Skin of body (tissue), 1 donor: ENCODE measurements at regions not wholly inside any gene's neighbourhood (a gene's known extent, or its start where the extent isn't known, plus 50 kb on each side); places are given as distances from the start of the nearest gene placed in this dataset.
"Not testable (repeated sequence)": the region's sequence is repeated elsewhere in the genome, so short reads cannot be mapped to it uniquely, and the experiment has no call there.

Source experiments
- DNase-seq: peaks from one replicate; lab custom pipeline; 2025; lab: John Stamatoyannopoulos, UW

DNA sequence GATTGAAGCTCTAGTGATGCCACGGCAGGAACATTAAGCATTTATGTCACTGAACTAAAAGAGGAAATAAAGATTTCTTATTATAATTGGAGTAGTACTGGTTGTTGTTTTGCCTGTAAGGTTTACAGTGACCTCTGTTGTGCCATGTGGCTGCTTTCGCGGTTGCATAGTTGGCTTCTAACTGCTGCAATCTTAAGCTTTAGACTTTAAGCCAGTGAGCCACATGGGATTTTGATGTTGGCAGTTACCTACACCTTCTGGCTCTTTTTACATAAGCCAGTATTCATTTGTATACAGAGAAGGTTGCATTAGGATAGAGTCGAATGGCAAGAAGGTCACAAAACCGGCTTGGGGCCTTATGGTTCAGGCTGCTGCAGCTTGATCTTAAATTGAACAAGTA lies 1311.6 kb downstream of the RAPGEF2 start:
- no peak for DNase-seq

DNA sequence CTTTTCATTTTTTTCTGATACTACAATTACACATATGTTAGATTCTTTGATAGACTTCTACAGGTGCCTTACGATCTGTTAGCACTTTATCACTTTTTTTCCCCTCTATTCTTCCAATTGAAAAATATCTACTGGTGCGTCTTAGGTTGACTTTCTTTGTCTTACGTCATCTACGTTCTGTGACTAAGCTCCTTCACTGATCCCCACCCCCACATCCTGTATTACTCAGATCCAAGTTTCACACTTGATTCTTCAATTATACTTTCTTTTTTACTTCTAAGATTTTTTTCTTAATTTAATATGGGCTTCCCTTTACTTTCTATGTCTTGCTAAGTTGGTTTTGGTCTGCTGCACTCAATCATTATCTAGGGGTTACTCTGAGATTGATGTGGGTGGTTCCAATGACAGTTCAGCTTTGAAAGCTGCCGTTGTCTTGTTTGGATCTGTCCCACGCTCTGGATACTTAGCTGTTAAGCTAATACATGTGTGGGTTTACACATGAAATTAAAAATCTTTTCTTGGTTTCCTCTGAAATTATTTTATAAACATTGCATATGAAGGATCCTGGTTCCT lies 1321.1 kb downstream of the RAPGEF2 start:
- no peak for DNase-seq

DNA sequence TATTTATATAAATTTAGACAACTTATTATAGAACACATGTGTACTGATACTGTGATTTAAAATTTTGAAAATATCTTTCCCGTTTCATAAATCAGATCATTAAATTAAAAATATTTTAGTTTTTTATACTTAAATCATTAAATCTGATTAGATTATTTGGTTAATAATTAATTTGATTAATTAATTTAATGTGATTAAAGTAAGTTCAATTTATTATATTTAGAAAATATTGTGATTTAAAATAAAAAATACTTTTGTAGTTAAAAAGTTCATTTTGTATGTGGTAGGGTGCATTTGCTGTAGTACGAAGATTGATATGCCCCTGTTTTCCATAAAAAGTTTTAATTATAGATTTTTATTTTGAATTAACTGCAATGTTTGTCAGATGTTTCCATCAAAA lies 1323.4 kb downstream of the RAPGEF2 start:
- DNase-seq, result no peak

DNA sequence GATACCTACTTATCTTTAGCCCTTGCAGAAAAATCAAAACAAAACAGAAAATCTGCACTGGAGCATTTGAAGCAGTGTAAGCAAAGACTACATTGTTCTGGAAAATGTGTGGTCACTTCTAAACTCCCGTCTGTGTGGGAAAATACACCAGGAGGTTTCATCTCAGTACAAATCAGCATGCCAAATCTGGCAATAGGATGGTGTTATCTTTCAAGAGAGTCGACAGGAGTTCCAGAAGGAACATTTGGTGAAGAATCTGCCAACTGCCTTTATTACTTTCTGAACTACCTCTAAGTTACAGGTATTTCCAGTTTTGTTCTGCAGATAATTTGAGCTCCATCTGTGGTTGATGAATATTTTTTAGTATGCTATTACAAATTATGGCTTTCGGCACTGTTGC lies 1348.0 kb downstream of the RAPGEF2 start:
- DNase-seq, result no peak

DNA sequence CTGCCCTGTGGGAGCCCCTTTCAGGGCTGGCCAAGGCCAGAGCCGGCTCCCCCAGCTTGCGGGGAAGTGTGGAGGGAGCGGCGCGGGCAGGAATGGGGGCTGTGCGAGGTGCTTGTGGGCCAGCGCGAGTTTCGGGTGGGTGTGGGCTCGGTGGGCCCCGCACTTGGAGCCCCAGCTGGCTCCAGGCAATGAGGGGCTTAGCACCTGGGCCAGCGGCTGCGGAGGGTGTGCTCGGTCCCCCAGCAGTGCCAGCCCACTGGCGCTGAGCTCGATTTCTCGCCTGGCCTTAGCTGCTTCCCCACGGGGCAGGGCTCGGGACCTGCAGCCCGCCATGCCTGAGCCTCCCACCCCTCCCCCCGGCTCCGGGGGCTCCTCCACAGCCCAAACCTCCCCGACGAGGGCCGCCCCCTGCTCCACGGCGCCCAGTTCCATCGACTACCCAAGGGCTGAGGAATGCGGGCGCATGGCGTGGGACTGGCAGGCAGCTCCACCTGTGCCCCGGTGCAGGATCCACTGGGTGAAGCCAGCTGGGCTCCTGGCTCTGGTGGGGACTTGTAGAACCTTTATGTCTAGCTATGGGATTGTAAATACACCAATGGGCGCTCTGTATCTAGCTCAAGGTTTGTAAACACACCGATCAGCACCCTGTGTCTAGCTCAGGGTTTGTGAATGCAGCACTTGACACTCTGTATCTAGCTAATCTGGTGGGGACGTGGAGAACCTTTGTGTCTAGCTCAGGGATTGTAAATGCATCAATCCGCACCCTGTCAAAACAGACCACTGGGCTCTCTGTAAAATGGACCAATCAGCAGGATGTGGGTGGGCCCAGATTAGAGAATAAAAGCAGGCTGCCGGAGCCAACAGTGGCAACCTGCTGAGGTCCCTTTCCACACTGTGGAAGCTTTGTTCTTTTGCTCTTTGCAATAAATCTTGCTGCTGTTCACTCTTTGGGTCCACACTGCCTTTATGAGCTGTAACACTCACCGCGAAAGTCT lies 1379.1 kb downstream of the RAPGEF2 start:
- not testable (repeated sequence) for DNase-seq

DNA sequence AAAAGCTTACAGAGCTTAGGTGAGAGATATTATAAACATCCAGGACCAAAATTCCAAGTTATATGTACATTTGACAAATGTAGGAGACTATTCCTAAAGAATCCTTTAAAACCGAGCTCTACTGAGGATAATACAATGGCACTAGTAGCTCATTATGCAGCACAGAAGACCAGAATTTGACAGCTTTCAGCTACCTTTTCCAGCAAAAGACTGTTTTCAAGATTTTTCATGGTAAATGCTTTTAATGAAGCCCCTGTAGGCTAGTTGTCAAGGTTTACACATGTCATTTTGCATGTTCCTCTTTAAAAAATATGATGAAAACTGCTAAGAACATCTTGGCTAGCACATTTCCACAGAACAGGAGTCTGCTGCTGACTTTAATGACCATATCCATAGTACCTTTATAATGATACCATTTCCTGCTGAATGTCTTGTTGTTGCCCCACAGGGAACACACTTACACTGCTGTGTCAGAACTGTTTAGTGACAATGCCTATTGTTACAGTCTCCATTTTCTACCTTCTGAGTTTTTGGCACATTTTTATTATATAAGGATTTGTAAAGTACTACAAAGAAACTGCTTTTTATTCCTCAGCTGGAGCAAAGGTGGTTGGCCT lies 1382.3 kb downstream of the RAPGEF2 start:
- no peak for DNase-seq

DNA sequence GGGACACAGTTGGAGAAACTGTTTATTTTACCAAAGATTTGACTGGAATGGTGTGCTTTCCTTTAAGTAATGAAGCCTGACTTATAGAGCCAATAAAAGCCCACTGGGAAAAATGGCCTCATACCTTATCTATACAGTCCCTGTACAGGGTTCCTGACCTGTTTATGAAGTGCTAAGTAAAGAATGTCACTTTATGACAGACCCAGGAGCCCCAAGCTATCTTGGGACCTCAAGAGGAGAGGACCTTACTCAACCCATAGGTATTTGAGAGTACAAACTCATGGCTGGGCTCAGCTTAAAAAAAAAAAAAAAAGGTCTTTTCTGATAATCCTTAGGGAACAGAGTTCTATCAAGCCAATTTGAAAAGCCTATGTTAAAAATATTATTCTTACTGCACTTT lies 1389.3 kb downstream of the RAPGEF2 start:
- DNase-seq, result no peak

DNA sequence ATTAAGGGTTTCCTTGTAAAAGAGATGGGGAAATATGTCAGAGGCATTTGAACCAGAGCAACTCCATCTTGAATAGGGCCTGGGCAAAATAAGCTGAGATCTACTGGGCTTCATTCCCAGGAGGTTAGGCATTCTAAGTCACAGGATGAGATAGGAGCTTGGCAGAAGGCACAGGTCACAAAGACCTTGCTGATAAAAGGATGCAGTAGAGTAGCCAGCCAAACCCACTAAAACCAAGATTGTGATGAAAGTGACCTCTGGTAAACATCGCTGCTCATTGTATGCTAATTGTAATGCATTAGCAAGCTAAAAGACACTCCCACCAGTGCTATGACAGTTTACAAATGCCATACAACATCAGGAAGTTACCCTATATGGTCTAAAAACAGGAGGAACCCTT lies 1390.3 kb downstream of the RAPGEF2 start:
- no peak for DNase-seq

DNA sequence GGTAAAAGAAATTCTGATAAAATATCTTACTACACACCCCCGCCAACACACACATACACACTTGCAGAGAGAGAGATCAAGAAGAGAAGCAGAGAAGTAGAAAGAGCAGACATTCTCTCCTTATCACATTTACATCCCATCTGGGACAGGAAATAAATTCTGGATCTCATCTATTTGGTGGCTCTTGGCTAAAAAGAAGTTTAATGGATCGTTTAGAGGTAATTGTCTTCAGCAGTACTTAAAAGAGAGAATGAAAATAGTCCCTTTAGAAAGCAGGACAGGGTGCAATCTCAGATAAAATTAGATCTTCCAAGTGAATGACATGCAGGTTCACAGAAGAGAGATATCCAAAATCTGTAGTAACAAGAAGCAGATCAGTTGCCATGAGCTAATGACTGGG lies 1392.5 kb downstream of the RAPGEF2 start:
- no peak for DNase-seq

DNA sequence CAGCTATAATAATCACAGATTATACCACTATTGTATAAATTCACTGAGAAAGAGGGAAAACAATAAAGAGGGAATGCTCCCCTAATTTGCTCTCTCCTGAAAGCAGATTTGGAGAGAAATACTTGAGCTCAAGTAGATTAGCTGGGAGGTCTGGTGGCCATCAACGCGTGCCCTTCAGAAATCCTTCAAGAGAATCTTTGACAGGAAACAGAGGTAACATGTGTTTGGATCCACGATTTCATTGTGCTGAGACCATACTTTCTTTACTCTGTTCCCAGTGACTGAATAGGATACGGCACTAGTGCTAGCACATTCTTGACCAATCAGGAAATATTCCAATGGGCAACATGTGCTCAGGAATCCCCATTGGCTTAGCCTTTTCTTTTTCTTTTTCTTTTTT lies 1395.3 kb downstream of the RAPGEF2 start:
- no peak for DNase-seq

DNA sequence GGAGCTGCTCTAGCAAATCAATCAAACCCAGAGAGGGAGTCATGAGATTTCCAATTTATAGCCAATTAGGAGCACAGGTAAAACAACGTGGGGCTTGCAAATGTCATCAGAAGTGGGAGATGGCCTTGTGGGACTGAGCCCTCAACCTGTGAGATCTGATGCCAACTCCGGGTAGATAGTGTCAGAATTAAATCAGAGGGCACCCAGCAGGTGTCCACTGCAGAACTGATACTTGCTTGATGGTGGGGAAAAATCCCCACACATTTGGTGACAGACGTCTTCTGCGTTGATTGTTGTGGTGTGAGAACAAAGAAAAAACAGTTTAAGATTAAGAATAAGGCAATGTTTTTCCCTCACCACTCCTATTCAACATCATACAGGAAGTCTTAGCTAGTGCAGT lies 1402.8 kb downstream of the RAPGEF2 start:
- DNase-seq, result no peak

DNA sequence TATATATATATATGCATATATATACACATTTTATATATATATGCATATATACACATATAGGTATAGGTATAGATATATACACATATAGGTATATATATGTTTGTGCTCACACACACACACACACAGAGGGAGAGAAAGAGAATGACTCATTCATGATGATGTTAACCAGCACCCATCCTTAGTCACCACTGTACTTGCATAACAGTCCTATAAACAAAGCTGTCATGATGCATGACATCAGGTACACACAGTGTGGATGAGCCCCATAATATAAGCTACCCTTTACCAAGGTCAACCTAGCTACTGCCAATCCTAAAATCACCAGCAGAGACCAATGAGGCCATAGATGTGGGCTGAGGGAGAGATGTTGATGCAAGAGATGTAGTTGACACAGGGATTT lies 1408.0 kb downstream of the RAPGEF2 start:
- no peak for DNase-seq

DNA sequence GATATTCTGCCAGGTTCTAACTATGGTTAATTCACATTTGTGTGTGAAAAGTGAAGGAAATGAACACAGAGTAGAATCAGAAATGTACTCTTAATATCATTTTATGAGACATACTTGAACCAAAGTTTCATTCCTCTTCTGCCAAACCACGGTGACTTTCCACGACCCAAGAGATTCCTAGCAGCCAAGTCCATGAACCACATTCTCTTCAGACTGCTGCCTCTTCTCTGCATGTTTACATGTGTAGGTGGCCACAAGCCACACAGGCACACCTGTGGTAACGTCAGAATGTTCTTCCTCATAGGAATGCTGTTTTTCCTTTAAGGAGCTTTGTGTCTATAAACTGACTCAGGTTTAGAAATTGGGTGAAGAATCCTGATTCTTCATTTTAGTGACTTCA lies 1411.2 kb downstream of the RAPGEF2 start:
- no peak for DNase-seq

DNA sequence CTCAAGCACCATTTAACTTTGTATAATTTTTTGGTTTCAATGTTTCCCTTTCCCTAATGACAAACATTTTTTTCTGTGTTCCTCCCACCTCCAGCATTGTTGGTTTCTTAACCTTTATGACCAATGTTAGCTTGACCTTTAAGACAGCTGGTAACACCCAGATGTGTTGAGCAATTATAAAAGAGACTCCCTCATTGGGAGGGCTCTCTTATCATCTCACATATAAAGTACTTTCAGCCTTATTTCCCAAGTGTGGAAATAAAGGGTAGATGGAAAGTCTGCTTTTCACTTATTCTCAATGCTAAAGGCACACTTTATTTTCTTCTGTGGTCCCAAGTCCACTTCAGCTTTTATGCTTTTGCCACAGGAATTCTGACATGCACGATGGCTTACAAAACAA lies 1420.4 kb downstream of the RAPGEF2 start:
- DNase-seq, result no peak

DNA sequence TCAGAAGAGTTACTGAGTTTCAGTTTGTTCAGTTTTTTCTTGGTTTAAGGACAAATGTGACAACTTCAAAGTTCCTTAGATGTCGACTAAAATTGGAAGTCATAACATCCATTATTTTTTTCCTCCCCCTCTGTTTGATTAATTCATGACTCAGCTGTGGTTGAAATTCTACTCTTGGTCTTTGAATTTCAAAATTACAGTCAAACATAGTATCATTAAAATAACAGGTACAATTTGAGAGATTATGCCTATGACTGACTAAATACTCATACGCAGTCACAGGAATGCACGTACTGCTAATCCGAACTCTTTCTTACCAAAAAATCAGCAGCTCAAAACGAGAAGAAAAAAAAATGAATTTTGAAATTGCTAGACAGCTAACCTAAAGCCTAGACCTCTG lies 1434.8 kb downstream of the RAPGEF2 start:
- no peak for DNase-seq

DNA sequence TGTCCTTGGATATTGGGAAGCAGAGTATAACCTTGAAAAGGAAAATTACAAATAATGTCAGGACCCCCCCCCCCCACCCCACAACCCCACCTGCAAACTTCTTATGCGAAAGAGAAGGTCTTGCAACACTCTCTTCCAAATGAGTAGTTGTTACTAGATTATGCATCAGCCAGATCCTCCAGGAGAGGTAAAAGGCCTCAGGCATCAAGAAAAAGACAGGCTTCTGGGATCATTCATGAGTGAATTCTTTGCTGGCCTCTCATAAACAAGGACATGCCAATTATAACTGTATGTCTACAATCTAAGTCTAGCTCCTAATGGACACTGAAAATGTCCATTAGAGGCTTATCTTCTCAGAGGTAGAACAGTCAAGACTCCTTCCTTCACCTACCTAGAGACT lies 1443.3 kb downstream of the RAPGEF2 start:
- DNase-seq, result no peak

DNA sequence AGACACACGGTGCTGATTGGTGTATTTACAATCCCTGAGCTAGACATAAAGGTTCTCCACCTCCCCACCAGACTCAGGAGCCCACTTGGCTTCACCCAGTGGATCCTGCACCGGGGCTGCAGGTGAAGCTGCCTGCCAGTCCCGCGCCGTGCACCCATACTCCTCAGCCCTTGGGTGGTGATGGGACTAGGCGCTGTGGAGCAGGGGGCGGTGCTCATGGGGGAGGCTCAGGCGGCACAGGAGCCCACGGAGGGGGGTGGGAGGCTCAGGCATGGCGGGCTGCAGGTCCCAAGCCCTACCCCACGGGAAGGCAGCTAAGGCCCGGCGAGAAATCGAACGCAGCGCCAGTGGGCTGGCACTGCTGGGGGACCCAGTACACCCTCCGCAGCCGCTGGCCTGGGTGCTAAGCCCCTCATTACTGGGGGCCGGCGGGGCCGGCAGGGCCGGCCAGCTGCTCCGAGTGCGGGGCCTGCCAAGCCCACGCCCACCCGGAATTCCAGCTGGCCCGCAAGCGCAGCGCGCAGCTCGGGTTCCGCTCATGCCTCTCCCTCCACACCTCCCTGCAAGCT lies 1447.2 kb downstream of the RAPGEF2 start:
- not testable (repeated sequence) for DNase-seq

DNA sequence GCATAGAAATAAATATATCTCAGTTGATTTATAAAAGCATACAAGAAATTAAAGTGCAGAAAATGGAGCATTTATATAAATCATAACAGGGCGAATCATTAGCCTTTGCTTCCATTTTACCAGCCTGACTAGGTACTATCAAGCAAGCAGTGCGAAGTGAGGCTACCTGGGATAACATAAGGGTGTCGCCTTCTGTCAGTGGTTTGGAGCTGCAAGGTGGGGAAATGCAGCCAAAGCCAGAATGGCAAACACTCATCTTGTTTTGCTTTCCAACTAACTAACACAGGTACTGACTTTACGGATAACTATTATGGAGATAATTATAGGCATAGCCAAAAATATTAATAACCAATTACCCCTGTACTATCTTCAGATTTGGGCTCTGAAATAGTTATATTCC lies 1459.8 kb downstream of the RAPGEF2 start:
- no peak for DNase-seq

DNA sequence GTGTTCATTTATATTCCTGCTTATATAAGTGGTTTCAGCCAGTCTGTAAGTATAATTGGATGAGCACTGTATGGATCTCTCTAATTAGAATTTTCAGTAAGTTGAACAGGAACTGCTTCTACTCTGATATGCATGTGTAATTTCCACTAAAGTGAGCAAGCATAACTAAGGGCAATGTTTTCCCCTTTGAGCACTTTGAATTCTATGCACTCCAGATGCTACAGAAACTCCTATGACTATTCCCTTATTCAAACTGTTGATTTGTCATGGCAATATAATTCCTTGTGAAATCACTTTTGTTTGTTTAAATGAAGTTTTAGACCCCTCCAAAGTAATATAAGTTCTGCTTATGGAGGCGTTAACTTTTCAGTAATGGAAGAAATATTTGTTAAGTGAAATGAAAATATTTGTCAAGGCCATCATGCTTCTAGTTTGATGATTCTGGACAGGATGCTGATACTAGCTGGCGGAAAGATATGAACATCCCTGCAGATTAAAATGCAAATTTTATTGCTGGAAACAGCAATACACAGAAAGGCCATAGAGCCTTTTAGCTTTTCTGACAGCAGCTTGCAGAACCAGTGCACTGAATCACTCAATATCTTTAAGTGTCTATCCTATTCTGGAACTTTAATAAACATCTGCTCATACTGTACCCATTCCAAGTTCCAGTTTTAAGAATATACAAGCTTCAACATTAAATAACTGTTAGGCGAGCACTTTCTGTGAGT lies 1460.8 kb downstream of the RAPGEF2 start:
- DNase-seq, result peak; percentile 63

DNA sequence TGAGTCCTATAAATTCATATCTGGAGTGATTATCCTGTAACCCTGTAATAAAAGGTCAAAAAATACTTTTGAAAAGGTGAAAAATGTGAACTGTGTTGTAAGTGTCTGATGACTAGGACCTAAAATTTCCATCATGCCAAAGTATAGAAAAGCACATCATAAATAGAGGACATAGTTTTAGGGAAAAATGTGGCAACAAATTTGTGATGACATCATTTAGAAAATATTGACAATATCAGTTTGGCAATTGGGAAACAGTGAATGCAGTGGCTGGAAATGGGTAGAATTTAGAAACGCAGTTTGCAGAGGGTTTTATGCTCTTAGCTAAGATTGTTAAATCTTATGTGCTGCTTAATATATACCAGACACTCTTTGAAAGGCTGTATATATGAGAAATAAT lies 1464.8 kb downstream of the RAPGEF2 start:
- no peak for DNase-seq

DNA sequence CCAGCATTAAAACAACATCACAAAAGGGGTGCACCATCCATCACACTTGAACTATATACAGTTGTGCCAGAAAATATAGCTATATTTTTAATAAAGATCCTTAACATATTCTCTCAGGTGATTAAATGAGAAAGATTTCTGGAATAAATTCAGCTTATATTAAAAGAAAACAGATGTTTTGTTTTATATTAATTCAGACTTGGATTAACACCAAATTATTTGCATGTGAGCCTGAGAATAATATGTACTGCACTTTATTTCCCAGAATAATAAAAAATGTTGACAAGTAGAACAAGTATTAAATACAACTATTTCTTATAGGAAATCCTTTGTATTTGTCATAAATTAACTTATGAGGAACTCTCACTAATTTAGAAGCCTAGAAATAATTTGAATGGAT lies 1467.4 kb downstream of the RAPGEF2 start:
- DNase-seq, result no peak

DNA sequence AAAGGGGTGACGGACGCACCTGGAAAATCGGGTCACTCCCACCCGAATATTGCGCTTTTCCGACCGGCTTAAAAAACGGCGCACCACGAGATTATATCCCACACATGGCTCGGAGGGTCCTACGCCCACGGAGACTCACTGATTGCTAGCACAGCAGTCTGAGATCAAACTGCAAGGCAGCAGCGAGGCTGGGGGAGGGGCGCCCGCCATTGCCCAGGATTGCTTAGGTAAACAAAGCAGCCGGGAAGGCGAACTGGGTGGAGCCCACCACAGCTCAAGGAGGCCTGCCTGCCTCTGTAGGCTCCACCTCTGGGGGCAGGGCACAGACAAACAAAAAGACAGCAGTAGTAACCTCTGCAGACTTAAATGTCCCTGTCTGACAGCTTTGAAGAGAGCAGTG lies 1471.4 kb downstream of the RAPGEF2 start:
- DNase-seq, result not testable (repeated sequence)
